WTC11 (cell line): ENCODE measurements at regions not wholly inside any gene's neighbourhood (a gene's known extent, or its start where the extent isn't known, plus 50 kb on each side); places are given as distances from the start of the nearest gene placed in this dataset.

Experiments
- CBFB ChIP-seq: sonication (generic); formaldehyde crosslinking; IDR thresholded peaks from 2 replicates; pipeline ENCODE4 v1.8.1; 2022; ENCODE audit warnings: mild to moderate bottlenecking, low read depth, missing genetic modification reagents
- CTCF ChIP-seq: fragments of 200-600 bp; IDR thresholded peaks from 2 replicates; pipeline ENCODE4 v1.8.0; 2022; ENCODE audit warnings: antibody characterized with exemption
- NFE2L1 ChIP-seq: sonication (generic); formaldehyde crosslinking; IDR thresholded peaks from 2 replicates; pipeline ENCODE4 v1.8.1; 2023; ENCODE audit warnings: missing genetic modification reagents
- NFYB ChIP-seq: sonication (generic); formaldehyde crosslinking; conservative IDR thresholded peaks from 2 replicates; pipeline ENCODE4 v1.8.0; 2022; ENCODE audit warnings: low read depth, missing genetic modification reagents

- no peak for TF ChIP-seq NFYB (CRISPR knock-in tag)
- no peak for TF ChIP-seq CBFB (CRISPR knock-in tag)
- TF ChIP-seq NFE2L1 (CRISPR knock-in tag) = no peak
- TF ChIP-seq CTCF = no peak
Measured at GRCh38 chr1:103309786-103310185, 201.5 kb upstream of the COL11A1 start.
